ENCODE measurements at regions not wholly inside any gene's neighbourhood (a gene's known extent, or its start where the extent isn't known, plus 50 kb on each side); places are given as distances from the start of the nearest gene placed in this dataset.

- H3K27me3 ChIP-seq (ENCODE audit: insufficient read depth, low read depth) = no peaks in the 10 kb centered on the region
- H3K9ac ChIP-seq = no peak overlapping the region
- no peak overlapping the region for H3K27ac ChIP-seq
- H2AFZ ChIP-seq (ENCODE audit: low read depth) = no peak overlapping the region
- H3K4me1 ChIP-seq (ENCODE audit: low read depth, poor library complexity, severe bottlenecking) = peaks cover 13% of the 10 kb centered on the region
- H3K4me3 ChIP-seq (IDR thresholded peaks at IDR 0.05; ENCODE audit: insufficient read depth, low read depth, low read length) = no peak overlapping the region
- no peak for TF ChIP-seq CTCF (conservative IDR thresholded peaks at IDR 0.05; ENCODE audit: low read depth, low read length)
- H3K4me2 ChIP-seq = peak overlapping the region; percentile 15; the same call in 1 of the 2 replicates
- no peaks in the 10 kb centered on the region for H3K79me2 ChIP-seq (ENCODE audit: insufficient read depth, low read depth)
- no peaks in the 10 kb centered on the region for H3K36me3 ChIP-seq (ENCODE audit: insufficient read depth)
- H4K20me1 ChIP-seq (ENCODE audit: insufficient read depth) = no peaks in the 10 kb centered on the region
These were observed 639.8 kb upstream of the FZD8 start for GRCh38 chr10:36281831-36282331.

- Histone ChIP-seq H3K27me3 (ENCODE audit: insufficient read depth, low read depth) (no peaks in the 10 kb centered on the region), H3K36me3 (ENCODE audit: insufficient read depth) (no peaks in the 10 kb centered on the region), H3K9ac (no peak overlapping the region), H3K4me1 (ENCODE audit: low read depth, poor library complexity, severe bottlenecking) (peaks cover 13% of the 10 kb centered on the region), H2AFZ (ENCODE audit: low read depth) (no peak overlapping the region), H4K20me1 (ENCODE audit: insufficient read depth) (no peaks in the 10 kb centered on the region), H3K27ac (no peak overlapping the region), H3K4me3 (IDR thresholded peaks at IDR 0.05; ENCODE audit: insufficient read depth, low read depth, low read length) (no peak overlapping the region), H3K4me2 (no peak overlapping the region), H3K79me2 (ENCODE audit: insufficient read depth, low read depth) (no peaks in the 10 kb centered on the region)
- TF ChIP-seq CTCF (conservative IDR thresholded peaks at IDR 0.05; ENCODE audit: low read depth, low read length) = no peak
These were observed 638.9 kb upstream of the FZD8 start for GRCh38 chr10:36280890-36281499.

GRCh38 chr10:36280321-36280741 is 638.2 kb upstream of the FZD8 start:
- no peaks in the 10 kb centered on the region for H4K20me1 ChIP-seq (ENCODE audit: insufficient read depth)
- H3K4me3 ChIP-seq (IDR thresholded peaks at IDR 0.05; ENCODE audit: insufficient read depth, low read depth, low read length) = no peak overlapping the region
- peaks cover 13% of the 10 kb centered on the region for H3K4me1 ChIP-seq (ENCODE audit: low read depth, poor library complexity, severe bottlenecking)
- TF ChIP-seq CTCF (conservative IDR thresholded peaks at IDR 0.05; ENCODE audit: low read depth, low read length) = no peak
- no peaks in the 10 kb centered on the region for H3K36me3 ChIP-seq (ENCODE audit: insufficient read depth)
- H3K9ac ChIP-seq = no peak overlapping the region
- no peaks in the 10 kb centered on the region for H3K27me3 ChIP-seq (ENCODE audit: insufficient read depth, low read depth)
- H3K27ac ChIP-seq = no peak overlapping the region
- H2AFZ ChIP-seq (ENCODE audit: low read depth) = no peak overlapping the region
- H3K79me2 ChIP-seq (ENCODE audit: insufficient read depth, low read depth) = no peaks in the 10 kb centered on the region
- no peak overlapping the region for H3K4me2 ChIP-seq

GRCh38 chr10:36278176-36278575 is 636.1 kb upstream of the FZD8 start:
- H3K9ac ChIP-seq = no peak overlapping the region
- H3K4me3 ChIP-seq (IDR thresholded peaks at IDR 0.05; ENCODE audit: insufficient read depth, low read depth, low read length) = no peak overlapping the region
- no peak overlapping the region for H2AFZ ChIP-seq (ENCODE audit: low read depth)
- no peaks in the 10 kb centered on the region for H3K36me3 ChIP-seq (ENCODE audit: insufficient read depth)
- H3K4me1 ChIP-seq (ENCODE audit: low read depth, poor library complexity, severe bottlenecking) = peaks cover 13% of the 10 kb centered on the region
- no peaks in the 10 kb centered on the region for H3K27me3 ChIP-seq (ENCODE audit: insufficient read depth, low read depth)
- H3K27ac ChIP-seq = no peak overlapping the region
- no peak overlapping the region for H3K4me2 ChIP-seq
- no peak for TF ChIP-seq CTCF (conservative IDR thresholded peaks at IDR 0.05; ENCODE audit: low read depth, low read length)
- no peaks in the 10 kb centered on the region for H3K79me2 ChIP-seq (ENCODE audit: insufficient read depth, low read depth)
- no peaks in the 10 kb centered on the region for H4K20me1 ChIP-seq (ENCODE audit: insufficient read depth)

Measured in KMS-11 (cell line).